ENCODE measurements at regions not wholly inside any gene's neighbourhood (a gene's known extent, or its start where the extent isn't known, plus 50 kb on each side); places are given as distances from the start of the nearest gene placed in this dataset.

DNA sequence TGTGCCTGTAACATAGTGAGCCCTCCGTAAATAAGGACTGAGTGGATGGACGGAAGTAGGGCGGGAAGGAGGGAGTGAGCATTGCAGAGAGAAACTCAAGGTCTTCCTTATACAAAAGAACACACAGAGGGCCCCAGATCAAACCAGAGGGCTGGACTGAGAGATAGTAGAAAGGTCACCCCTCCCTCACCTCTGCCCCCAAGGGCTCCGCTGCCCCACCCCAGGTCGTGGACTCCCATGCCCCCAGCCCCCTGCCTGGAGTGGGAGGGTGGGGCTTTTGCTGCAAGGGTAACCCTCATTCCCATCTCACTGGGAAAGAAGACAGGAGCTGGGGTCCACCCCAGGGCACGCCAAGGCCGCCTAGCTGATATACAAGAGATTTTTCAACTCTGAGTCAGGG, 157.0 kb downstream of the MN1 start:
- H2AK5ac ChIP-seq (ENCODE audit: low read depth, low read length): peak overlapping the region; percentile 48; the same call in 1 of the 2 replicates
- H3K4me2 ChIP-seq (ENCODE audit: insufficient read depth in 1 of 2, low read depth in 2 of 2, low read length in 2 of 2): no peak overlapping the region
- TF ChIP-seq CEBPB (IDR thresholded peaks at IDR 0.05; ENCODE audit: low read depth, low read length) (no peak), TAF1 (IDR thresholded peaks at IDR 0.05; ENCODE audit: low read depth, low read length) (no peak), HDAC2 (IDR thresholded peaks at IDR 0.05; ENCODE audit: borderline replicate concordance in 1 of 2, low read depth in 2 of 2, low read length in 2 of 2) (no peak), SP2 (IDR thresholded peaks at IDR 0.05; ENCODE audit: low read length) (no peak)
- TF ChIP-seq, protein P1, sequence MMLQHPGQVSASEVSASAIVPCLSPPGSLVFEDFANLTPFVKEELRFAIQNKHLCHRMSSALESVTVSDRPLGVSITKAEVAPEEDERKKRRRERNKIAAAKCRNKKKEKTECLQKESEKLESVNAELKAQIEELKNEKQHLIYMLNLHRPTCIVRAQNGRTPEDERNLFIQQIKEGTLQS (IDR thresholded peaks at IDR 0.05; ENCODE audit: insufficient read depth, low read depth, low read length): no peak

More for the DNA sequence above, 157.0 kb downstream of the MN1 start:
- H4K5ac ChIP-seq (ENCODE audit: insufficient read length, low read depth, low read length): no peak overlapping the region
- H3K27ac ChIP-seq (ENCODE audit: low read depth, low read length): no peak overlapping the region
- no peak overlapping the region for H4K91ac ChIP-seq (replicated peaks; ENCODE audit: insufficient read length, low read length)
- H3K4ac ChIP-seq (replicated peaks; ENCODE audit: insufficient read length, low read depth, low read length): no peak overlapping the region
- H3K14ac ChIP-seq (ENCODE audit: insufficient read length): no peak overlapping the region
- H3K56ac ChIP-seq (replicated peaks; ENCODE audit: insufficient read length, low read depth, low read length): no peak overlapping the region
- H3K9me3 ChIP-seq (ENCODE audit: insufficient read depth in 2 of 2, low read depth in 1 of 2, low read length in 1 of 2): no peaks in the 10 kb centered on the region
- no peak overlapping the region for H2BK120ac ChIP-seq (replicated peaks; ENCODE audit: low read depth, low read length)
- ChIA-PET CTCF (ENCODE audit: partially characterized antibody) (interaction anchor here (1.0 to 1.4 kb wide), 2 partner anchors 10 to 16 kb away, joined by 3 read pairs; no protein-coding TSS in a partner anchor), POLR2A (ENCODE audit: partially characterized antibody) (no interaction called here)
- peaks cover 0 to 13% (median 9%) of the 10 kb centered on the region in 4 experiments; a peak in 6 of 7 replicates for H3K4me1 ChIP-seq (replicated peaks in 1 of 4; ENCODE audit: control insufficient read depth in 3 of 4, insufficient read depth in 4 of 4, low read length in 3 of 4)
- H2AFZ ChIP-seq (ENCODE audit: low read length): no peak overlapping the region
- no peak overlapping the region for H3K9ac ChIP-seq (replicated peaks in 1 of 4; ENCODE audit: extremely low read depth in 1 of 4, low read depth in 3 of 4, low read length in 3 of 4)
- no peaks in the 10 kb centered on the region for H4K20me1 ChIP-seq (replicated peaks in 1 of 2; ENCODE audit: control insufficient read depth in 1 of 2, insufficient read depth in 2 of 2, low read length in 2 of 2)
- H2BK15ac ChIP-seq (ENCODE audit: low read length): no peak overlapping the region; the same call in 1 of the 2 replicates
- H3K18ac ChIP-seq (ENCODE audit: extremely low read depth, low read length): no peak overlapping the region
- FAIRE-seq (no peak), DNase-seq (ENCODE audit: low read depth in 1 of 2, low spot score in 2 of 2) (no peak)
- H2BK5ac ChIP-seq (ENCODE audit: low read depth, low read length): no peak overlapping the region; the same call in 1 of the 2 replicates
- no peak overlapping the region for H3K23ac ChIP-seq (ENCODE audit: insufficient read length)
- no peaks in the 10 kb centered on the region for H3K79me1 ChIP-seq (ENCODE audit: low read depth, low read length)
- no peak overlapping the region for H2BK20ac ChIP-seq (ENCODE audit: low read length)
- H4K8ac ChIP-seq (ENCODE audit: extremely low read depth, insufficient read depth, low read length): no peak overlapping the region
- no peaks in the 10 kb centered on the region for H3K36me3 ChIP-seq (ENCODE audit: control insufficient read depth in 2 of 4, insufficient read depth in 4 of 4, low read length in 3 of 4)
- H2BK12ac ChIP-seq (ENCODE audit: low read depth, low read length): no peak overlapping the region
- 83% methylated on average over 7 of the region's 7 CpGs; no CpG with 5 or more reads in 1 of the 2 experiments for WGBS, 2 experiments (ENCODE audit: extremely low coverage in 1 of 2, insufficient coverage in 1 of 2, insufficient read length in 1 of 2, insufficient replicate concordance in 2 of 2, low coverage in 1 of 2, low lambda C conversion rate in 2 of 2, missing lambda C conversion rate in 1 of 2)
- peaks cover 7% of the 10 kb centered on the region; the same call in 1 of the 2 replicates for H3K23me2 ChIP-seq (ENCODE audit: low read depth, low read length)
- H3K4me3 ChIP-seq (ENCODE audit: extremely low read depth in 1 of 4, insufficient read depth in 2 of 4, low read depth in 3 of 4, low read length in 4 of 4): no peak overlapping the region
- H3K27me3 ChIP-seq (replicated peaks in 1 of 4; ENCODE audit: control insufficient read depth in 3 of 4, extremely low read depth in 1 of 4, insufficient read depth in 3 of 4, low read length in 3 of 4): peaks cover 0 to 3% (median 0%) of the 10 kb centered on the region in 4 experiments; a peak in 2 of 7 replicates
- no peaks in the 10 kb centered on the region for H3K79me2 ChIP-seq (ENCODE audit: control insufficient read depth in 1 of 2, insufficient read depth in 2 of 2, low read length in 2 of 2)

Data from H1 (cell line).